Hepatocyte (in vitro differentiated cells): ENCODE measurements at regions not wholly inside any gene's neighbourhood (a gene's known extent, or its start where the extent isn't known, plus 50 kb on each side); places are given as distances from the start of the nearest gene placed in this dataset.

Source experiments
- DNase-seq: peaks from one replicate; pipeline ENCODE4 v3.0.0-alpha.2; 2016; ENCODE audit warnings: low spot score
- H2AFZ ChIP-seq: fragments of 200-600 bp; sonication (generic); 2 replicates; pipeline ENCODE4 v1.6.0; 2016; ENCODE audit warnings: antibody characterized with exemption, mild to moderate bottlenecking
- H3K27ac ChIP-seq: fragments of 200-600 bp; sonication (generic); 2 replicates; pipeline ENCODE4 v1.5.1; 2016; ENCODE audit warnings: mild to moderate bottlenecking
- H3K27me3 ChIP-seq: fragments of 200-600 bp; sonication (generic); 2 replicates; pipeline ENCODE4 v1.6.1; 2016
- H3K36me3 ChIP-seq: fragments of 200-600 bp; sonication (generic); replicated peaks from 2 replicates; pipeline ENCODE4 v1.5.1; 2016; ENCODE audit warnings: low read depth; ENCODE audit not compliant: insufficient read depth
- H3K4me1 ChIP-seq: fragments of 200-600 bp; sonication (generic); 2 replicates; pipeline ENCODE4 v1.5.1; 2016; ENCODE audit warnings: mild to moderate bottlenecking, moderate library complexity; ENCODE audit not compliant: insufficient read depth
- H3K4me2 ChIP-seq: fragments of 200-600 bp; sonication (generic); 2 replicates; pipeline ENCODE4 v1.6.0; 2016
- H3K4me3 ChIP-seq: fragments of 200-600 bp; sonication (generic); 2 replicates; pipeline ENCODE4 v1.5.1; 2016; ENCODE audit warnings: mild to moderate bottlenecking
- H3K79me2 ChIP-seq: fragments of 200-600 bp; sonication (generic); 2 replicates; pipeline ENCODE4 v1.6.0; 2017; ENCODE audit warnings: mild to moderate bottlenecking
- H3K9me2 ChIP-seq: fragments of 200-600 bp; sonication (generic); replicated peaks from 2 replicates; pipeline ENCODE4 v1.6.0; 2017; ENCODE audit warnings: mild to moderate bottlenecking; ENCODE audit not compliant: insufficient read depth
- H3K9me3 ChIP-seq: fragments of 200-600 bp; sonication (generic); 2 replicates; pipeline ENCODE4 v1.5.1; 2016; ENCODE audit warnings: low read depth, mild to moderate bottlenecking
- H4K20me1 ChIP-seq: fragments of 200-600 bp; sonication (generic); 2 replicates; pipeline ENCODE4 v1.6.0; 2016; ENCODE audit warnings: mild to moderate bottlenecking; ENCODE audit not compliant: insufficient read depth, poor library complexity, severe bottlenecking
- CTCF ChIP-seq: fragments of 200-600 bp; sonication (generic); IDR thresholded peaks from 2 replicates; pipeline ENCODE4 v1.5.1; 2016; ENCODE audit warnings: antibody characterized with exemption, mild to moderate bottlenecking; ENCODE audit not compliant: poor library complexity
- EZH2 ChIP-seq: fragments of 200-600 bp; sonication (generic); IDR thresholded peaks from 2 replicates; pipeline ENCODE4 v1.6.1; 2016; ENCODE audit warnings: antibody characterized with exemption, mild to moderate bottlenecking, borderline replicate concordance
- EZH2phosphoT487 ChIP-seq: fragments of 200-600 bp; sonication (generic); IDR thresholded peaks from one replicate; pipeline ENCODE4 v1.6.1; 2018; ENCODE audit warnings: antibody characterized with exemption, mild to moderate bottlenecking, low read depth, moderate library complexity; ENCODE audit not compliant: unreplicated experiment, severe bottlenecking
- WGBS: methylation state at CpG from one replicate; pipeline ENCODE4 v1.1.6; 2016; ENCODE audit warnings: low lambda C conversion rate; ENCODE audit errors: missing lambda C conversion rate; 5-methylcytosine and 5-hydroxymethylcytosine counted together

DNA sequence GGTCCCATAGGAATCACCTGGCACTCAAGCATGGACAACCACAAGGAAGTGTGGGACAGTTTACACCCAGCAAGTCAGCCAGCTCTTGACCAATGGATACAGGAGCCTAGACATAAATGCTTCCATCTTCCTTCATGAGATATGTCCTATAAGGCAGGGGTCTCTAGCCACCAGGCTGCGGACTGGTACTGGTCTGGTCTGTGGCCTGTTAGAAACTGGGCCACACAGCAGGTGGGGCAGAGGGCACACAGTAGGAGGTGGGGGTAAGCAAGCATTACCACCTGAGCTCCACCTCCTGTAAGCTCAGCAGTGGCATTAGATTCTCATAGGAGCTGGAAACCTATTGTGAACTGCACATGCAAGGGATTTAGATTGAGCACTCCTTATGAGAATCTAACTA, 437.1 kb downstream of the CD109 start:
- H3K27me3 ChIP-seq = no peaks in the 10 kb centered on the region
- H3K4me2 ChIP-seq = no peak overlapping the region
- H3K4me1 ChIP-seq = no peaks in the 10 kb centered on the region
- no peak for DNase-seq
- no peaks in the 10 kb centered on the region for H3K9me2 ChIP-seq
- no peak for TF ChIP-seq EZH2phosphoT487
- H3K4me3 ChIP-seq = no peak overlapping the region
- no peaks in the 10 kb centered on the region for H3K79me2 ChIP-seq
- 95% methylated on average over 1 of the region's 1 CpG for WGBS
- no peaks in the 10 kb centered on the region for H3K9me3 ChIP-seq
- no peaks in the 10 kb centered on the region for H3K36me3 ChIP-seq
- H3K27ac ChIP-seq = no peak overlapping the region
- H4K20me1 ChIP-seq = no peaks in the 10 kb centered on the region
- H2AFZ ChIP-seq = no peak overlapping the region

GRCh38 chr6:74130641-74131040, 434.6 kb downstream of the CD109 start:
- Histone ChIP-seq H3K4me2 (no peak overlapping the region), H4K20me1 (no peaks in the 10 kb centered on the region), H3K36me3 (no peaks in the 10 kb centered on the region), H3K27me3 (no peaks in the 10 kb centered on the region), H2AFZ (no peak overlapping the region), H3K4me3 (no peak overlapping the region), H3K9me2 (no peaks in the 10 kb centered on the region), H3K4me1 (no peaks in the 10 kb centered on the region), H3K27ac (no peak overlapping the region), H3K79me2 (no peaks in the 10 kb centered on the region), H3K9me3 (no peaks in the 10 kb centered on the region)
- TF ChIP-seq EZH2 (no peak), EZH2phosphoT487 (no peak)
- 96% methylated on average over 2 of the region's 2 CpGs for WGBS
- DNase-seq = no peak

DNA sequence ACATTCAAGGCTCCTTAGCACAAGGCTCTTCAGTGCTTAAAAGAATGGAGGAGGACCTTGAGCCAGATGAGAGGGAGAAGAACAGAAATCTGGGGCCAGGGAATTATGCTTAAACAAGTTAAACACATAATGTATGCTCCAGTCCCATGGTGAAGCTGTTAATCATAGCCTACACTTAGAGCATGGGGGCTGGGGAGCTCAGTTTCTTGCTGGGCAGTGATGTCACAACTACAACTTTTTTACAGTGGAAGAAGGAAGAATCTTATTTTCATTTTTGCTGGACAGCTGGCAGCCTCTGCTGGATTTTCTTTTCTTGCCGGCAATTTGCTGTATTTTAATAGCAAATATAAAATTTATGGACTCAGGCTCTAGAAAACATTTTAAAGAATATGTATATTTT, 432.5 kb downstream of the CD109 start:
- no peaks in the 10 kb centered on the region for H3K36me3 ChIP-seq
- H4K20me1 ChIP-seq = no peaks in the 10 kb centered on the region
- no peaks in the 10 kb centered on the region for H3K79me2 ChIP-seq
- TF ChIP-seq CTCF (no peak), EZH2 (no peak), EZH2phosphoT487 (no peak)
- H3K27ac ChIP-seq = no peak overlapping the region
- no peak overlapping the region for H3K4me2 ChIP-seq
- WGBS = 83% methylated on average over 1 of the region's 1 CpG
- no peak overlapping the region for H3K4me3 ChIP-seq
- no peaks in the 10 kb centered on the region for H3K27me3 ChIP-seq
- H3K9me2 ChIP-seq = no peaks in the 10 kb centered on the region
- H3K4me1 ChIP-seq = no peaks in the 10 kb centered on the region
- H2AFZ ChIP-seq = no peak overlapping the region
- H3K9me3 ChIP-seq = no peaks in the 10 kb centered on the region
- DNase-seq = no peak

DNA sequence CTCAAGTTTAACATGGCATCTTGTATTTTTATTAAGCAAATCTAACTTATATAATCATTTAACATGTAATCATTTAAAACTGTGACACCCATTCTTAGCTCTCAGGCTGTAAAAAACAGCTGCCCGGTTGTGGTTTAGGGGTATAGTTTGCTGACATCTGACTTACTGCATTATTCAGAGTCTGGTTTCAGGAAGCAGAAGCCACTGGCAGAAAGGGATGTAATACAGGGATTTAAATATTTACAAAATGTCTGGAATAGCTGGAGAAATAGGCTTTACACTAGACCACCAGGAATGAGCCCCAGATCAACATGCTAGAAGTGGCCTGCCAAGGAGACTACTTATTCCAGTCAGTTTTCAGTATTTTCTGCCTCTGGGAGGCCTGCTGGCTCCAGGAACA, 421.1 kb downstream of the CD109 start:
- H3K4me1 ChIP-seq = no peaks in the 10 kb centered on the region
- H3K27me3 ChIP-seq = no peaks in the 10 kb centered on the region
- H3K27ac ChIP-seq = no peak overlapping the region
- 45% methylated on average over 1 of the region's 1 CpG for WGBS
- H3K4me2 ChIP-seq = no peak overlapping the region
- H3K9me2 ChIP-seq = no peaks in the 10 kb centered on the region
- no peaks in the 10 kb centered on the region for H3K79me2 ChIP-seq
- H3K4me3 ChIP-seq = no peak overlapping the region
- TF ChIP-seq EZH2phosphoT487 (no peak), EZH2 (no peak), CTCF (no peak)
- H2AFZ ChIP-seq = no peak overlapping the region
- H4K20me1 ChIP-seq = no peaks in the 10 kb centered on the region
- H3K36me3 ChIP-seq = no peaks in the 10 kb centered on the region
- no peaks in the 10 kb centered on the region for H3K9me3 ChIP-seq
- no peak for DNase-seq

DNA sequence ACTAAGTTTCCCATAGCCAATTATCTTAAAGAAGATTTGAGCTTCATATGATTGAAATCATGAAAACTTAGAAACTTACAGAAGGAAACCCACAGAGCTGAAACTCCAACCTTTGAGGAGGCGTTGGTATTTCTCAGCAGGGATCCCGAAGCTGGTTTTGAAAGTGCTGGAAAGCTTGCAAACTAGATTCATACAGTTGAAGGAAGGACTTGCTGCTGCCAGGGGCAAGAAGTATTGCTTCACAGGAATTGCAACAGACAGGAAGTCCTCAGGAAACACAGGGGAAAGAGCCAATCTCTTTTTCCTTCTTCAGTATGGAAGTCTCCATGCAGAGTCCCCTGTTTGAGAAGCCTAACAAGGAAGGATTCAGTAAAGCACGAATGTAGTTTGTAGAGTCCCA, 419.7 kb downstream of the CD109 start:
- TF ChIP-seq CTCF = no peak
- DNase-seq = no peak
- Histone ChIP-seq H3K27me3 (no peaks in the 10 kb centered on the region), H4K20me1 (no peaks in the 10 kb centered on the region), H3K4me1 (no peaks in the 10 kb centered on the region), H3K27ac (no peak overlapping the region), H3K4me3 (no peak overlapping the region), H3K36me3 (no peaks in the 10 kb centered on the region), H3K9me3 (no peaks in the 10 kb centered on the region), H3K9me2 (no peaks in the 10 kb centered on the region), H3K4me2 (no peak overlapping the region), H3K79me2 (no peaks in the 10 kb centered on the region), H2AFZ (no peak overlapping the region)
- WGBS = 84% methylated on average over 3 of the region's 3 CpGs
